DMS79 treated with DMSO at 0.1 percent for 48 hours (cell line): ENCODE measurements at regions not wholly inside any gene's neighbourhood (a gene's known extent, or its start where the extent isn't known, plus 50 kb on each side); places are given as distances from the start of the nearest gene placed in this dataset.
"Not testable (repeated sequence)": the region's sequence is repeated elsewhere in the genome, so short reads cannot be mapped to it uniquely, and the experiment has no call there.

Experiments
- DNase-seq: peaks from one replicate; lab custom pipeline; 2025; lab: John Stamatoyannopoulos, UW

DNA sequence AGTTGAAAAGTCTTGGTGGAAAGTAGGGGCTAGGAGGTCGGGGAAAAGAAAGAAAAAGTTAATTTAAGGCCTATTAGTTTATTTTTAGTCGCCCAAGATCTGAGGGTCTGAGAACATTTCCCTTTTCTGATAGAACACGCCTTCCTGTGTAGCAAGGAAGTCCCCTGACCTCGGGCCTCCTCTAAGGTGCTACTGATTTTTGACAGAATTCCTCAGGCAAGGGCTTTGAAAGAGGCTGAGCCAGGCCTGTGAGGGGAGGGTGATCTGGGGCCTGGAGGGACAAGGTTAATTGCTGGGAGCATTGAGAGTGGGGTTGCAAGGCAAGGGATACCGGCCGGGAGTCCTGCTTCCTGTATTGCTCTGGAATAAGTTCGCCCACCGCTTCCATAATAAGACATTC is 131.4 kb upstream of the MYCN start:
- DNase-seq, result no peak

DNA sequence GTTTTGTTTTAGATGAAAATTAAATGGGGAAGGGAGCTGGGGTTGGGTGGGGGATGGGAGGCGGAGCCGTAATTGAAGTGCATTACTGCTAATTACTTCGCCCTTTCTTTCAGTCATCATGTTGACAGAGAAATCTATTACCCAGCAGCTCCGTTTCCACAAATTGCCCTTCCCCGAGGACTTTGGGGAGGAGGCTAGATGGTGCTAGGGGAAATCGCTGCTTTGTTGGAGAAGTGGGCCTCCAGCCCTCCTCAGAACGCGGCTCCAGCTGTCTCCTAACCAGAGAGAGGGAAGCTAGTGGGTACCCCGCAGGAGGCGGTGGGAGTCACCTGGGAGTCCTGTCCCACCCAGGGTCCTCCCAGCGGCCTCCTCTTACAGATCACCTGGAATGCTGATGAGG is 130.9 kb upstream of the MYCN start:
- no peak for DNase-seq

DNA sequence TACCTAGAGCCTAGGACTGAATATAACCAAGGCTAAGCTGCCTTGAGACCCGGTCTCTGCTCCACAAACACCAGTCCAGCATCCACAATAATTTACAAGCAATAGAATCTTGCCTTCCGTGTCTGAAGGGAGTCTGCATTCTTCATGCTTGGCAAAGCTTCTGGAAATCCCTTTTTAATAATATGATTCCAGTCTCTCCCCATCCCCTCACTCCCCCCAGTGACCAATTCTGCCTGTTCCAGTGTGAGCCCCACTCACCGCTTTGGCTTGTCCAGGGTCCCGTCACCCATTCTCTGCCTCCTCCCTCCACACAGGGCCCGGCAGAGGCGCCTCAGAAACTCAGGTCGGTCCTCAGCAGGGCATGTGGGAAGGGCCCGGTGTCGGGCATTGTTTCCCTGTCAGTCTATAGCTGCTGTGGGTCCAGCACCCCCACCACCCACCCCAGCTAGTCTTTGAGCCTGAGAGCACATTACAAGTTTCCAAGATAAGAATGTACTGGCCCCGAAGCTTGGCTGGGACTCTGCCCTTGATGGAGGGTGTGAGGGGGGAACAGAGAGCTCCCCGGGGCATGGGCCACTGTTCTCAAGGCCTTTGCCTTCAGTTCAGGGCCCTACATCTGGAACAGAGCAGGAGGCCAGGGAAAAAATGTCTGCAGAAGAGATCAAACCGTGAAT is 129.7 kb upstream of the MYCN start:
- DNase-seq, result no peak

DNA sequence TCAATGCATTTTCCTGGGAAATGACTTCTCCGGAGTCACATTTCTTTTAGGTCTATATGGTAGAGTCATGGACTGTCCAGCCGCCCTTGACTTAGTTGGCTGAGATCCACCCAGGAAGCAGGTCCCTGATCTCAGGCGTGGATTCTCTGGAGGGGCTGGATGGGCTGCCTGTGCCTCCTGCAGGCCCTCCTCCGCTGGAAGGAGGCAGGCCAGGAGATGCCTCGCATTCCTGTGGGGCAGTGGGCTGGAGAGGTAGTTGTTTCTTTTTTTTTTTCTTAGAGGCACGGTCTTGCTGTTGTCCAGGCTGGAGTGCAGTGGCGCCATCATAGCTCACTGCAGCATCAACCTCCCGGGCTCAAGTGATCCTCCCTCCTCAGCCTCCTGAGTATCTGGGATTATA is 129.0 kb upstream of the MYCN start:
- no peak for DNase-seq

DNA sequence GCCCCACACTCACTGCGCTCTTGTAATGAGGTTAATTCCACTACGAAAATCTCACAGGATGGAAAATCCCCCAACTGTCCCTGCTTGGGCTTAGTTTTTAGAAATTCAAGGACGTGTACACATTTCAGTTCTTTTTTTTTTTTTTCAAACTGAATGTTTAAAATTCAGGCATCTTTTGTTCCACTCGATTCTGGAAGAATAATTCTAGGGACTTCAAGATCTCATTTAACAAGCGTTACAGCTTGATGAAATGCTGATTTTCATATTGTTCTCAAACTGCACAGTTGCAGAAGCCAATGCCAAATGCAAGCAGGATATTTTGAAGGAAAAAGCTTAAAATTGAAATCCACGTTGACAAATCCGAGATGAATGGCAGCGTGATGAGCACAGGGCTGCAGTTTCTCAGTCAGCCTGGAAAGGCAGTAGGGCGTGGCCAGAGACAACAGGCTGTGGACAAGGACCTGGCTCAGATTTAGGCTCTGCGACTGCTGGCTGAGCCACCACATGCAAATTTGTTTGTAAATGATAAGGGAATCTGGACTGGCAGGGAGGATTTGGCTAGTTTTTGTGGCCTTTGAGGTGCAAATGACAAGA is 128.1 kb upstream of the MYCN start:
- DNase-seq, result no peak

DNA sequence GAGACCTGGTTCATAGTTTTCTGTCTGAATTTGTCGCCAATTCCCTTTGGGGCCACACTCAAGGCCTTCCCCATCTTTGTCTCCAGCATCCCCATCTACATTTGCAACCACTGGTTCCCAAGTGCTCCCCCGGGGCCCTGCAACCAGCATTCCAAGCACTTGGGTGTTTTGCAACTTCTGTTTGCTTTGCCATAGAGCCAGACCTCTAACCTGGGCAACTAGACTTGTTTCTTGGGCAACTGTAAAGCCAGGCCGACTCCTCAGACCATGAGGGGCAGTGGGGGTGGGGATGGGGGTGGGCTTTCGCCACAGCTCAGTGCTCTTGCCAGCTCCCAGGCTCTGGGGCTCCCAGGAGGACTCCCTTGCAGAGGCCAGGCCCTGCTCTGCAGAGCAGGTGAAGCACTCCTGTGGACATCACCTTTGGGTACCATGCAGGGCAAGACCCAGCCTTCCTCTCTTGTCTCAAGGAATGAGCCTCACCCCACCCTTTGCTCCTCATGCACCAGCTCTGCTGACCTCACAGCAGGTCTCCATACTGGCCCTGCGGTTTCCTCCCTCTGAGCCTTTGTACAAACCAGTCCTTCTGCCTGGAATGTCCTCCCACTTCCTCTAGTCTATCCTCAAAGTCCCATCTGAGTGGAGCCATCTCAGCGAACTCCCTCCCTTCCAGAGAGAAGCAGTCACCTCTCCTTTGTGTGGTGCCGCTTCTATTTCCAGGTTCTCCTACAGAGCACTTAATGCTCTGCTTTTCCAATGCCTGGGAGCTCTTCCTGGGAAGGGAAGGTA is 126.7 kb upstream of the MYCN start:
- no peak for DNase-seq

DNA sequence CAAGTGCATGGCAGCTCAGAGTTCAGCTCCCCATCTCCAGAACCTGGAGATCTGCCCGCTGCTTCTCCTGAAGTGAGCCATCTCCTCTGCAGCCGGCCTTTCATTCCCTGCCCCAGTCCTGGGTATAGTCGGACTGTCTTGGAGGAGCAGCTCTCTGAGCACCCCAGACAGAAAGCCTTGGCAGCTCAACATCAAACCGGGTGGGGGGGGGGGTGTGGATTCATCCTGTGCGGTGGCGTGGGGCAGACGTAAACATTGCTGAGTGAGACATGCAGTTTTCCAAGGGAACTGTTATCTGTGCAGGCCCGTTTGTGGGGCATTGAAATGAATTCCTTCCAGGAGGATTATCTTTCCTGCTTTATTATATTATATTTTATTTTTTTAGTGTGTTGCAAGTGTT is 125.9 kb upstream of the MYCN start:
- DNase-seq, result no peak

DNA sequence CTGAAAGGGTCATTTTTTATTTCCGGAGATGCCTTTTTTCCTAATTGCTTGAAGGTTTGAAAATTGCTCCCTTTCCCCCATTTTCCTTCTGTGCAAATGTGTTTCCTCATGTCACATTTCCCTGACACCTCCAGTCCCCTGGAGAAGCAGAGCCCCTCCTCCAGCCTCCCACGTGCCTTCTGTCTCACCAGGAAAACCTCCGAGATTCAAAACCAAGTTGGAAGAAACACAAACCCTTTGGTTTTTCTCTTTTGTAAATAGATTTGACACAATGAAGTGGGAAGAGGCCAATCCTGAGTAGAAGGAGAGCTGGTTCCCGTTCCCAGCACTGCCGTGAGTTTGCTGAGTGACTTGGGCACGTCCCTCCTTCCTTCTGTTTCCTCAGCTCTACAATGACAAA is 125.4 kb upstream of the MYCN start:
- no peak for DNase-seq

DNA sequence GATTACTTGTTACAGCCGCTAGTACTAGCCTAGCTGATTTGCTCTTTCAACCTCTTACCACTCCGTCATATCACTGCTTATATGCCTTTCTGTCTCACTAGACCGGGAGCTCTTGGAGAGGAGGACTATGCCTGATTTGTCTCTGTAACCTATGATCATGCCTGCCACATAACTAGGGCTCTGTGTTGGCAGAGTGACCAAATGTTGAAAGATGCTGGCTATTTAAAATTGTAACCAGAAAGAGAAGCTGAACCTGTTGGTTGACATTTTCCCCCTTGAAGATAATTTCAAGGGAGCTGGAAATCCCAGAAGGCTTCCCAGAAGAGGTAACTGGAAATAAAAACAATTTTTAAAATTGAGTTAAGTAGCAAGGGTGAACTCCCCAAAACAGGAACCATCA is 124.1 kb upstream of the MYCN start:
- no peak for DNase-seq

DNA sequence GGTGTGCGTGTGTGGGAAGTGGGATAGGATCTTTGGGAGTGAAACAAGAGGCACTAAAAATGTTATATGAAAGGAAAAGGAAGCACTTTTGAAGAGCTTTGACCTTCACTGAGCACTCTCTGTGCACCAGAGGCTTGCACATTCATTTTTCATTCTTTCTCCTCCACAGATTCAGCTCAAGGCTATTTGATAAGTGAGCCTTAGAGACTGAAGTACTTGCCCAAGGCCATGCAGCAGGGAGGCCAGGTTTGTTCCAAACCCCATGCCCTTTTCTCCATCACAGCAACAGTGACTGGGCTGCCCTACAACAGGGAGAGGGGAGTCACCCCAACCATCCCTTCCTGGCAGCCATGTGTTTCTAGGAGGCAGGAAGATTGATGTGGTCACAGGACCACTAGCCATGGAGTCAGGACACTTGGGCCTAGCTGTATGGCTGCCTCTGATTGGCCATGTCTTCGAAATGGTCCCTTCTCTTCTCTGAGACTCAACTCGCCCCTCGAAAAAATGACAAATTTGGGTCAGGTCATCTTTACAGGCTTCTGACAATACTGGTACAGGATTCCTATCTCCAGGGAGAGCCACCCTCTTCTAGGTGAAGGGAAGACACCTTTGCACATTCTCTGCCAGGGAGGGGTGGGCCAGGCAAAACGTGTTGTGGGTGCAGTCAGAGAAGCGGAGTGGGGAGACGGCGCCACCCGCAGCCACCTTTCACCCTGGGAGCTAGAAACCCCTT is 123.5 kb upstream of the MYCN start:
- no peak for DNase-seq

DNA sequence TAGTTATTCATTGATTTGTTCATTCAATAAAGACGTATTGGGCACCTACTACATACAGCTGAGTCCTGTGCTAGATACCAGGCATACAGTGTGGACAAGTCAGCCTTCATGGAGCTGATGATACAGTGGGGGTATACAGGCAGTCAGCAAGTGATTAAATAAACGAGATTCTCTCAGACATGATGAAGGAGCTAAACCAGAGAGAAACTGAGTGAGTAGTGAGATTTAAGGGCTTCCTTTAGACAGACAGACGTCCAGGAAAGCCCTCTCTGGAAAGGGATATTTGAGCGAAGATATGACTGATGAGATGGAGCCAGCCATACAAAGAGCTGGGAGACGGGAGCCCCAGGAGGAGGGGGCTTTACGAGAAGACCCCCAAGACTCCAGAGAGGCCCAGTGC is 122.6 kb upstream of the MYCN start:
- no peak for DNase-seq

DNA sequence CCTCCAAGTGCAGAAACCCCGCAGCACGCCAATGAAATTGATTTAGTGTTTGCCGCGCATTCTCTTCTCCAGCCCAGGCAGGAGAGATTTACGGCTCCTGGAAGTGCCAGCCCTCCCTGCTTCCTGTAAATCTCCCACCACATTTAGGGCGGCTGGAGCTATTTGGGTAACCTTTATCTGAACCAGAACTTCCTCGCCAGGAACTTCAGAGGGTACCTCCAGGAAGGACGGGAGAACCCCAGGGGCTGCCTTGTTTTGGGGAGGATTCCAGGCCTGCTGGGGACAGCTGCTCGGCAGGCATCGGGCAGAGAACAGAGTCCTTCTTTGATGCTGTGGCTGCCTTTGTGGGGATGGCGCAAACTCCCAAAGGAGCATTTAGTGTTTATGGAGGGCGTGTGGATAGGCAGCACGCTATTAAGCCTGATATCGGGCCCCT is 122.0 kb upstream of the MYCN start:
- no peak for DNase-seq

DNA sequence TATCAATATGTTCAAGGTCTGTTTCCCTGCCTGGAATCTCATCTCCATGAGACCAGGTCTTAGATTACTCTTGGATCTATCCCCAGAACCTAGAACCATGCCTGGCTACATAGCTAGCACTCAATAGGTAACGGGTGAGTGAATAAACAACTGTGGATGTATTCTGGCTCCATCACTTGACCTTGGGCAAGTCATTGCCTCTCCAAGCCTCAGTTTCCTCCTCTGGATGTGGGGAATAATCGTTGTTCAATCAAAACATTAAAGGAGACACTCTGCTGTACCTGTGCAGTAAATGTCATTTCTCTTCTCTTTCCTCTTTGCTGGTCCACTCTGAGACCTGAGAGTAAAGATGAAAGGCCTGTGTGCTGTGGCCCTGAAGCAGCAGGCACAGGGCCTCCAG is 121.5 kb upstream of the MYCN start:
- no peak for DNase-seq

DNA sequence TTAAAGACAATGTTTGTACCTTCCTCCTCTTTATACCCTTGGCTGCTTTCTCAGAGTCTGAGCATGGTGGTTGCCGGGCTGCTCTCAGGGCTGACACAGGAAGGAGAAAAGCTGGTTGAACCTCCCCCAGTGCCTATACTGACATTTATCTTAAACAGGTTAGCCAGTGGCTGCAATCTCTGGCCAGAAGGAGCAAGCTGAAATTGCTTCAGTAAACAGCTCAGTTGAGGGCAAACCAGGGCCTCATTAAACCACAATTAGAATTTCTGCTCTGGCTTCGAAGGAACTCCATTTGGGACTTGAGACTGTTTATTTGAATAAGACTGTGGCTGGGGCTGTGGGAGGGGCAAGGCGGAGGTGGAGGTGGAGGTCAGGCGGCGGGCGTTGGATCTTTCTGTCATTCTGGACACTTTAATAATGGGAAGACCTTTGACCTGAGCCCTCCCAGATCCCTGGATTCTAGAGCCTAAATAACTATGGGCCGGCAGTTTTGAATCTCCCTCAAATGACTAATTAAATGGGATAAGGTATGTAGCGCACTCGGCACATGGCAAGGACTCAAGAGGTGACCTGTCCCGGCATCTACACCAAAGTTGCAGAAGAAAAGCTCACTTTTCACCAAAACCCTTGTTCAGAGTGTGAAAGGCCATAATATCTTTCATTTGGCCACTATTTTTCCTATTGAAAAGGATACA is 120.6 kb upstream of the MYCN start:
- no peak for DNase-seq

DNA sequence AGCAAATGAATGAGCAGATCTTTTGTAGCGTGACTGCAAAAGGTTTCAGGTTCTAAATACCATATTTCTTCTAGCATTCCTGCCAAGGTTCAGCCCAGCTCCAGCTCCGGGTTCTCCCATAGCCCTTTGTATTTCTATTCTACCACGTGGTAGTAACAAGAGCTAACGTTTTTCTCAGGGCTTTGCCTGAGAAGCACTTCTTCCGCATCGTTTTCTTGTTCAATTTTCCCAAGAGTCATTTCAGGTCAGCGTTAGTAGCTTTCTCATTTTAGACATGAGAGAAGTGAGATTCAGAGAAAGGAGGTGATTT is 120.1 kb upstream of the MYCN start:
- no peak for DNase-seq

DNA sequence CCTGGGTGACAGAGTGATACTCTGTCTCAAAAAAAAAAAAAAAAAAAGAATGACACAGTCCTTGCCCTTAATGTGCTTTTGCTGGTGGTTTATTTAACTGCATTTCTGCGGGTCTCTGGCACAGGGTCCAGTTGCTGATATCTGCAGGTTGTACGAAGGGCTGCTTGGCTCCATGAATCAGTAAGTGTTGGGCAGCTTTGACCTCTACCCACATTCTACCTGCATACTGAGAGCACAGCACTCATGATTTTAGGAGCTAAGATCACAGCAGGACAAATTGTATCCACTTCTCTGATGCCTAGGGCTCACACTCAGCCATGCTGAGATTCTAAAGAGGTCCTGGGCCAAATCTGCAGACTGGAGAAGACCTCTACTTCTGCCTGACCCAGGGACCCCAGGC is 119.4 kb upstream of the MYCN start:
- DNase-seq, result no peak

DNA sequence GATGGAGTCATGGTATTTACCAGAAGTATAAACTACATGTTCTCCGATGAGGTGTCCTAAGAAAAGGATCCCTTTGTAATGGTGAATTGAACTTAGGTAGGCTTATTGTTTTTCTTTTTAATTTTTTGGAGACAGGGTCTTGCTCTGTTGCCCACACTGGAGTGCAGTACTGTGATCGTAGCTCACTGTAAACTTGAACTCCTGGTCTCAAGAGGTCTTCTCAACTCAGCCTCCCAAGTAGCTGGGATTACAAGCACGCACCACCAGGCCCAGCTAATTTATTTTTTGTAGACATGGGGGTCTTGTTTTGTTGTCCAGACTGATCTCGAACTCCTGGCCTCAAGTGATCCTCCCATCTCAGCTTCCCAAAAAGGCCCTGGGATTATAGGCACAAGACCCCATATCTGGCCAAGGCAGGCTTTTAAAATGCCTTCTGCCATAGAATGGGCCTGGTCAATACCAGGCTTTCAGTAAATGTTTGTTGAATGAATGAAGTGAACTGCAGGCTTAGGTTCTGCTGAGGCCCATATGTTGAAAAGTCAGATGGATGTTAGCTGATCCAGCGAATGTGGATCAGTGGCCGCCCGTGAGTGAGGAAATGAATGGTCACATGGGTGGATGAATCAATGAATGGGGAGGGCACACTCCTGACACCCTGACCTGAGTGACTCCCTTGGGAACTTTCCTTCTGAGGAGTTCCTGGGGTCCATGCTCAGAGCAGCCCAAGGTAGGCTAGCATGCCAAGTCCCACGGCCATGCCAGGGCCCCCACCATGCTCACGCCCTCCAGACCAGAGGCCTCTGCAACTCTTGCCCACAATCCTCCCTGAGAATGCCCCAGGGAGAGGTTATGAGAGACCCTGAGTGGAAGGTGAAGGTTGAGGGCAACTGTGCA is 118.0 kb upstream of the MYCN start:
- DNase-seq, result no peak

DNA sequence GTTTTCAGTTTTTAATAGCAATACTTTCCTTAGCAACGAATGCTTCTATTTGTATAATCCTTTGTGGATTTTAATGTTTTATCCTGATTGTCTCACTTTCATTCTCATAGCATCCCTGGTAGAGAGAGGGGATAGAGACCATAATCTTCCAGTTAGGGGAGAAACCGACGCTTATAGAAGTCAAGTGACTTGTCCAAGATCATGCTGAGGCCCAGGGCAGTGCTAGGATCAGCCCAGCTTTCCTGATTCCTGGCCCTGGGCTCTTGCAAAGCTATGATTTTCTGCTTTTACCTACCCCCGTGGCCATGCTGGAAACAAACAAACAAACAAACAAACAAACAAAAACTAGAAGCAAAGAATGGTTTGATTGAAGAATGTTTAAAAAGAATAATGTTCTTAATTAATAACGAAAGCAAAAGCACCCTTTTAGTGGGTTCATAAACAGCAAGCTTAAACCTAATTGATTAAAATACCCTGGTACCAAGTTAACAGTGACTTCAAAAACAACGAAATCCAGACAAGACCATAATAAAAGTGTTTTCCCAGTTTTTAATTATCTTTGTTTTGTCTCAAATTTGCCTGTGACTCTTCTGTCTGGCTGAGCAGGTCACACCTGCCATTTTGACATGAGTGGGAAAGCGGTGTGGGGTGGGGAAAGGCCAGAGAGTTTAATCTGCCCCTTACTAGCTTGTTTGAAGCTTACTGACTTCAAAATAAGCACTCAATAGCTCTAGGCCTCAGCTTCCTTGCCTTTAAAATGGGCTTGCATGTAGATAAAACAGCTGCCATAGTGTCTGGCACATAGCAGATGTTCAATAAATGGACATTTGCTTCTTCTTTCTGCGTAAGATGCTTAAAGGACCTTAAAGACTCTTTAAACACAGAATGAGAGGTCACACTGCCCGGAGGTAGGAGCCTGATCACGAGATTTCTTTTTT is 116.6 kb upstream of the MYCN start:
- DNase-seq, result no peak

DNA sequence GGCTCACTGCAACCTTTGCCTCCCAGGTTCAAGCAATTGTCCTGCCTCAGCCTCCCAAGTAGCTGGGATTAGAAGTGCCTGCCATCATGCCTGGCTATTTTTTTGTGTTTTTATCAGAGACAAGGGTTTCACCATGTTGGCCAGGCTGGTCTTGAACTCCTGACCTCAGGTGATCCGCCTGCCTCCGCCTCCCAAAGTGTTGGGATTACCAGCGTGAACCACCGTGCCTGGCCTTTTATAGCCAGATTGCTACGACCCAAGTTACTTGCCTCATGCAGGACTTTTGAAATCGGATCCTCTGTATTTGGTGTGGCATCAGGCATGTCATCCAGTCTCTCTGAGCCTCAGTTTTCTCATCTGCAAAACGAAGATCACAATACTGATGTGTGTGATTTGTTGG is 115.9 kb upstream of the MYCN start:
- not testable (repeated sequence) for DNase-seq

DNA sequence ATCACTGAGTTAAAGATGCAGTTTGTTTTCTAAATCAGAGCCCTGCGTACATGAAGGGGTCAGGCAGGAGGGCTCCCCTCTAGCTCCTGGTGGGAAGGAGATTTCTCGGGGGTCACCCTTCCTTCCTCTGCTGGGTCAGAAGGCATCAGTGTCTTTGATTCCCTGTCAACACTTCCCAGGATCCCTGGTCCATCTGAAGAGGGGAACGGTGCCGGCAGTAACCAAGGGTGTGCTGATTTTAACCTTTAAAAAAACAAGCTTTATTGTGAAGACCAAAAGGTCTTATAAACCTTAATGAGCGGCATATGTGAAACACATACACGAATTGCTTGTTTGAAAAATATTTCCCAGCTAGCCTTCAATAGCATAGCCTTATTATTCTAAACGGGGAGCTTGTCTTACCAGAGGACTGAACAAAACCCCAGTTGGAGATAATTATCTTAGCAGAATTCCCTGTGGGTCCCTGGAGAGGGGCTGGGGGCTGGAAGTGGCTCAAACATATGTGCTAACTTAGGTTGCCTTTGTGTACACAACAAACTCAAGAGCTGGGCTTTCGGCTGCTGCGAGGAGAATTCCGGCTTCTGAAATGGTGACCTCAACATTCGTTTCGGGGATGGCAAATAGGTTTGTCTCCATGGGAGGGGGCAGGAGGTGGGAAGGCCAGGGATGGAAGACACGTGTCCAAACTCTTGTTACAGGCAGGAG is 114.9 kb upstream of the MYCN start:
- DNase-seq, result no peak
